COR-L47 (cell line): ENCODE measurements at regions not wholly inside any gene's neighbourhood (a gene's known extent, or its start where the extent isn't known, plus 50 kb on each side); places are given as distances from the start of the nearest gene placed in this dataset.

ENCODE experiments used
- DNase-seq: peaks from one replicate; lab custom pipeline; 2025; lab: John Stamatoyannopoulos, UW

- DNase-seq = no peak
These were observed 53.2 kb upstream of the AMN1 start for GRCh38 chr12:31781894-31782540.

DNA sequence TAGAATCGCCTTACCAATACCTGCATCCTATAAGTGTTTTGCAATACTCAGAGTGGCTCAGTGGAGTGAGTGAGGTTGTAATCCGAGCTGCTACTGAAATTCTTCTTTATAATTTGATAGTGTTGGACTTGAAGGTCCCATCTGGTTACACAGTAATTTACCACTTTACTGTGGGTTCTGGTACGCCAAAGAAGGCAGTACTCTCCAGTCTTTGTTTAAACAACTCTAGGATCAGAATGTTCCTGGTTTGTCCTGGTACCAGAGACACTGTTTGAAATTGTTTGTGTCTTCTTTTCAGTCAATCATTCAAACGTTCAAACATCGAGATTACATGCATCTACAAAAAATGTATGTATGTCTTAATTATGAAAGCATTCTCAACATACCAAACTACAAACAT is 51.3 kb upstream of the AMN1 start:
- DNase-seq = no peak

DNA sequence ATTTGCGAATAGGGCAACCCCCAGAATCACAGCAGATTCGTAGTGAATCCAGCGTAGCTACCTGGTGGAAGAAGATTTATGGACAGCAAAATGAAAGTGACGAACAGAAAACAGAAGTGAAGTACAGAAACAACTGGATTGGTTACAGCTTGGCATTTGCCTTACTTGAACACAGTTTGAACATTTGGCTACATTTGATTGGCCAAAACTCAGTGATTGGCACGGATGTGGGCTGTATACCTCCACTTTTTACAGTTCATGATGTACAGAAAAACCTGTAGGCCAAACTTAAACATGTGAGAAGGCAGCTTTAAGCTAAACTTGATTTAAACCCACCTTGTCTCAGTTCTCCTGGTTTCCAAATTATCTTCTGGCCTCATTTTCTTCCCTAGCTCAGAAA is 49.9 kb upstream of the AMN1 start:
- no peak for DNase-seq
